Peyer's patch (tissue), 4 donors: ENCODE measurements at regions not wholly inside any gene's neighbourhood (a gene's known extent, or its start where the extent isn't known, plus 50 kb on each side); places are given as distances from the start of the nearest gene placed in this dataset.

ENCODE experiments used
- POLR2A ChIP-seq, 2 donors: fragments of 450-650 bp; IDR thresholded peaks; one replicate each; pipeline ENCODE4 v1.5.1; 2017; ENCODE audit warnings: antibody characterized with exemption in 2 of 2, mild to moderate bottlenecking in 2 of 2, moderate library complexity in 2 of 2
- TF ChIP-seq, protein P1 (sequence below), 6 experiments: fragments of 450-650 bp in 4 of 6; fragments of 200-600 bp in 2 of 6; sonication (generic) in 1 of 6; IDR thresholded peaks; one replicate each; pipeline ENCODE4 v1.5.1; 2017 to 2019; ENCODE audit warnings: antibody characterized with exemption in 6 of 6, mild to moderate bottlenecking in 3 of 6, moderate library complexity in 1 of 6

GRCh38 chr22:49394116-49394785 lies 433.4 kb downstream of the BRD1 start:
- TF ChIP-seq, protein P1, sequence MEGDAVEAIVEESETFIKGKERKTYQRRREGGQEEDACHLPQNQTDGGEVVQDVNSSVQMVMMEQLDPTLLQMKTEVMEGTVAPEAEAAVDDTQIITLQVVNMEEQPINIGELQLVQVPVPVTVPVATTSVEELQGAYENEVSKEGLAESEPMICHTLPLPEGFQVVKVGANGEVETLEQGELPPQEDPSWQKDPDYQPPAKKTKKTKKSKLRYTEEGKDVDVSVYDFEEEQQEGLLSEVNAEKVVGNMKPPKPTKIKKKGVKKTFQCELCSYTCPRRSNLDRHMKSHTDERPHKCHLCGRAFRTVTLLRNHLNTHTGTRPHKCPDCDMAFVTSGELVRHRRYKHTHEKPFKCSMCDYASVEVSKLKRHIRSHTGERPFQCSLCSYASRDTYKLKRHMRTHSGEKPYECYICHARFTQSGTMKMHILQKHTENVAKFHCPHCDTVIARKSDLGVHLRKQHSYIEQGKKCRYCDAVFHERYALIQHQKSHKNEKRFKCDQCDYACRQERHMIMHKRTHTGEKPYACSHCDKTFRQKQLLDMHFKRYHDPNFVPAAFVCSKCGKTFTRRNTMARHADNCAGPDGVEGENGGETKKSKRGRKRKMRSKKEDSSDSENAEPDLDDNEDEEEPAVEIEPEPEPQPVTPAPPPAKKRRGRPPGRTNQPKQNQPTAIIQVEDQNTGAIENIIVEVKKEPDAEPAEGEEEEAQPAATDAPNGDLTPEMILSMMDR (IDR thresholded peaks at IDR 0.05) = no peak
- no peak for TF ChIP-seq POLR2A (IDR thresholded peaks at IDR 0.05)
